Femur (tissue), 1 donor: ENCODE measurements at regions not wholly inside any gene's neighbourhood (a gene's known extent, or its start where the extent isn't known, plus 50 kb on each side); places are given as distances from the start of the nearest gene placed in this dataset.

ENCODE experiments used
- DNase-seq: peaks from one replicate; pipeline ENCODE4 v3.0.0-alpha.2; 2017

- DNase-seq, result no peak
These were observed 51.0 kb upstream of the RGS8 start for GRCh38 chr1:182735343-182735742.

- peak; percentile 55 for DNase-seq
These were observed 50.0 kb upstream of the NPL start for GRCh38 chr1:182739545-182739944.
